ENCODE measurements at regions not wholly inside any gene's neighbourhood (a gene's known extent, or its start where the extent isn't known, plus 50 kb on each side); places are given as distances from the start of the nearest gene placed in this dataset.

- DNase-seq, result no peak
Observed at GRCh38 chr20:7432612-7433011, 507.6 kb downstream of the HAO1 start.

DNA sequence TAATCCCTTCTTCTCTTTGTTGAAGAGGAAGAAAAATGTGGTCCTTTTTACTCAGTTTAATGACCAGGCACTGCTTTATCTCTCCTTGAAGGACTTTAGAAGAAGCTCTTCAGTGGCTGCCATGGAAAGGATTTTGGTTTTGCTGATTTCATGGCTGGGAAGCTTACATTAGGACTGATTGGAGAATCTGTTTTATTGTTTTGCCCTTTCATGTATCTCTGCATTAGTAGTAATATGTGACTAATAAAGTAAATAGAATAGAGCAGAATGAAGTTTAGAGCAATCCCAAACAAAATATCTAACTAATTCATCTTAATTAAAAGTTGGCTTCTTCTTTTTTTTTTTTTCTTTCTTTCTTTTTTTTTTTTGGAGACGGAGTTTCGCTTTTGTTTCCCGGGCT is 502.9 kb downstream of the HAO1 start:
- no peak for DNase-seq

DNA sequence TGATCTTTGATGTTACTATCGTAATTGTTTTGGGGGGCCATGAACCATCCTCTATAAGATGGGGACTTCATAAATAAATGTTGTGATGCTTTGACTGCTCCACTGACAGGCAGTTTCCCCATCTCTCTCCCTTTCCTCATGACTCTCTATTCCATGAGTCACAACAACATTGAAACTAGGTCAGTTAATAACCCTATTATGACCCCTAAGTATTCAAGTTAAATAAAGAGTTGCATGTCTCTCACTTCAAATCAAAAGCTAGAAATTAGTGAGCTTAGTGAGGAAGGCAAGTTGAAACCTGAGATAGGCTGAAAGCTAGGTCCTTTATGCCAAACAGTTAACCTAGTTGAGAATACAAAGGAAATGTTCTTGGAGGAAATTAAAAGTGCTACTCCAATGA is 491.0 kb downstream of the HAO1 start:
- no peak for DNase-seq

- no peak for DNase-seq
Observed at GRCh38 chr20:7452890-7453289, 487.4 kb downstream of the HAO1 start.

DNA sequence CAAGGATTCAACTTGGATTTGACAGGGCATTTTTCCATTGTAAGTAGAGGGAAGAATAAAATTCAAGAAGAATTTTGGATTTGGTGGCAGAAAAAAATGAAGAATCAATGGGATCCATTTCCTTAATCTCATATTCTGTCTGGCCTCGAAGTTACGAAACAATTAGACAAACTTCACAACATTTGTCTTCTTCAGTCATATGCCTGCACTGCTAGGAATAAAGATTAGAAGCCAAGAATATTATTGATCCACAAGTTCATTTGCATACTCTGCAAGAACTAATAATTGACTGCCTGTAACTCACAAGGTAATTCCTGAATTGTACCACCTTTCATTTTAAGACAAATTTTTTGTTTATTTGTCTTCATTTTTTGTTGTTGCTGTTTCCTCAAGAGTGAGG is 486.2 kb downstream of the HAO1 start:
- no peak for DNase-seq

DNA sequence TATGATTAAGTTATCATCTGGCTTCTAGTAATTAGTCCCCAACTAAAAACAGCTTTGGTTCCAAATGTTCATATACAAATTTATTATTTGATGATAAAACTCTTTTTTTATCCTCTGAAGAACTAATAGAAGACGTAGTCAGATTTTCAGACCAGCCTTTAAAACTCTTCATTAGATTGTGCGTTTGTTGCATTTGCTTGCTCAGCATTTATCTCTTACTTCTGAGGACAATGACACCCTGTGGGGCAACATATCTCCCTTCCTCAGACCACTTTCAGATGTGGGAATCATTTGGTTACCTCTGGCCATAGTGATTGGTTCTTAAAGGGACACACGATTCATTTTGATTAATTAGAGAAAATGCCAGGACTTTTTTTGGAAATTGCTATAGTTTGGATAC is 481.8 kb downstream of the HAO1 start:
- no peak for DNase-seq

- no peak for DNase-seq
Observed at GRCh38 chr20:7459083-7459482, 481.2 kb downstream of the HAO1 start.

DNA sequence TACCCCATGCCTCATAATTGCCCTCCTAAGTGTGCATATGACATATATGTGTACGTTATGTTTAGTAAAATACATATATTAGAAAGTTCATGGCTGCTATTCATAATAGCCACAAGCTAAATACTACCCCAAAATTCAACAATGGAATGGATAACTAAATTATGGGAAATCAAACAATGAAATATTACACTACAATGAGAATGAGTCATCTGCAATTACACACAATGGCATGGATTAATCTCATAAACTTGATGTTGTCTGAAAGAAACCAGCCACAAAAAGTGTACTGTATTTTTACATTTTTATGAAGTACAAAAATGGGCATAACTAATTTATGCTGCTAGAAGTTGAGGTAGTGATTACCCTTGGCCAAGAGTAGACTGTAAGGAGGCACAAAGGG is 477.0 kb downstream of the HAO1 start:
- no peak for DNase-seq

DNA sequence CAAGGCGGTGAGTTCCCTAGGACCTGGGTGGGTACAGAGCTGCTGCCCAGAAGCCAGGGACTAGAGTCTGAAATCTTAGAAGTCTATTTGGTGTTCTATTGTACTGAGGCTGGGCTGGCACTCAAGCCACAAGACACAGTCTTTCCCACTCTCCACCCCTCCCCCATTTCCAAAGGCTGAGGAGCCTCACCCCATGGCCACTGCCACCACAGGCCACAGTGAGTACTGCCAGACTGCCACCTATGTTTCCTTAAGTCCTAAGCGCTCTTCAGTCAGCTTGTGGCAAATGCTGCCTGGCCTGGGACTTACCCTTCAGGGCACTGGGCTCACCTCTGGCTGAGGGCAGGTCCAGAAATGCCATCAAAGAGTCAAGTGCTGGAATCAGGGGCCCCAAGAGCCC is 469.3 kb downstream of the HAO1 start:
- DNase-seq, result no peak

- DNase-seq, result no peak
Observed at GRCh38 chr20:7490288-7490687, 450.0 kb downstream of the HAO1 start.

DNA sequence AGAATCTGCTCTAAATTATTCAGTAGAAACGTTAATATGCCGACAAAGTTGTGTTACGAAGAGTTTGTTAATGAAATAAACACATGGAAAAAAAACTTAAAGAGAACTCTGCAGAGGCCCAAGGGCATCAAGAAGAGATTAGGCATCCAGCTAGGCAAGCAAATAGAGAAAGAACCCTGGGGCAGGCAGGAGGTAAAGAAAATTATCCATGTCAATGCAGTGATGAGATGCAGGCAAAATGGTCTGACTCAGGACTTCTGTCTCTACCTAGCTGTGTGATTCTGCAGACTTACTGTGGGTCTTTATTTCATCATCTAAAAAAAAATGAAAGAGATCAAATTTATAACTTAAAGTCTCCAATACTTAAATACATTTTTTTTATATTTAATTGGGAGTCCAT is 448.0 kb downstream of the HAO1 start:
- DNase-seq, result no peak

DNA sequence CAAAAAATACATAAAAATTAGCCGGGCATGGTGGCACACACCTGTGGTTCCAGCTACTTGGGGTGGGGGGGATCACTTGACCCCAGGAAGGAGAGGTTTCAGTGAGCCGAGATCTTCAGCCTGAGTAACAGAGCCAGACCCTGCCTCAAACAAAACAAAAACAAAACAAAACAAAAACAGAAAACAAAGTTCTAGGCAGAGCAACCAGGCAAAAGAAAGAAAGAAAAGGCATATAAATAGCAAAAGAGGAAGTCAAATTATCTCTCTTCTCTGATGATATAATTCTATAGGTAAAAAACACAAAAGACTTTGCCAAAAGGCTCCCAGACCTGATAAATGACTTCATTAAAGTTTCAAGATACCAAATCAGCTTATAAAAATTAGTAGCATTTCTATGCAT is 446.9 kb downstream of the HAO1 start:
- no peak for DNase-seq

DNA sequence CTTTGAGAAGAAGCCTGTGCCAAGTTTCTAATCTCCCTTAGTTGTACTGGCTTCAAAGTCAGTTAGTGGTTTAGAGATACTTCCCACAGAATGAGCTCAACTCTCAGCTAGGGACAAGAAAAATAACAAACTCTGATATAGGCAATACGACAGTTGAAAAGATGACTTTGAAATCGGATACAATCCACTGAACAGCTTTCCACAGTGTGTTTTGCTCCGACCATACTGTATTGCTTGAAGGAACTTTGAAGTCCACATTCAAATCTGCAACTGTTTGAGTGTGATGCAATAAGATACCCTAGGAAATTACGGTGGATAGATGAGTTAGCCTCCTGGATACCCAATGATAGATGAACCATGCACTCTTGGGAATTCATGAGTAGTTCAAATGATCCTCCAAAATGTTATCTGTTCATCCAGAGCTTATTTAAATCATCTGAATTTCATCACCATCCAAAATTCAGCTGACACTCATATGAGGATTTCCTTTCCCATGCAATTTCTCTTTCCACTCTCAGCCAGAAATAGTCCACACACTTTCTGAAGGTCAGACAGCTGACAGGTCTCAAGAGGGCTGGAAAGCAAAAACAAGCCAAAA is 443.8 kb downstream of the HAO1 start:
- DNase-seq, result no peak

GRCh38 chr20:7497985-7498384 is 442.3 kb downstream of the HAO1 start:
- DNase-seq, result no peak

GRCh38 chr20:7499201-7499600 is 441.1 kb downstream of the HAO1 start:
- DNase-seq, result no peak

- DNase-seq, result no peak
Observed at GRCh38 chr20:7500231-7500663, 440.0 kb downstream of the HAO1 start.

DNA sequence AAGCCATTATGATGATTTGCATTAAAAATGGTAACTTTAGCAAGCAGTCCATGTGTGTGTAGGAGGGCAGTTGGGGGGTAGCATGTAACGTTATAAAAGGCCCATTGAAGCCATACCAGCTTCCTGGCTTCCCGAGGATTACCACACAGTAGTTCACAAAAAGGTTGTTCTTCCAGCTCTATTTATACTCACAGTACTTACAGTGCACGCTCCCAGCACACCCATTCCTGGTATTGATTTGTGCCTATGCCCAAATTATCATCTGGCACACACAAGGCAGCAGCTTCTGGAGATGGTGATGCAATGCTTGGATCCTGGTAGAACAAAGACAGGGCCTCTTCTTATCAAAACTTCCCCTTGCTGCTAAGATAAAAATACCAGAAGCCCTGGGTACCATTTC is 436.8 kb downstream of the HAO1 start:
- no peak for DNase-seq

GRCh38 chr20:7505152-7505834 is 435.0 kb downstream of the HAO1 start:
- no peak for DNase-seq

DNA sequence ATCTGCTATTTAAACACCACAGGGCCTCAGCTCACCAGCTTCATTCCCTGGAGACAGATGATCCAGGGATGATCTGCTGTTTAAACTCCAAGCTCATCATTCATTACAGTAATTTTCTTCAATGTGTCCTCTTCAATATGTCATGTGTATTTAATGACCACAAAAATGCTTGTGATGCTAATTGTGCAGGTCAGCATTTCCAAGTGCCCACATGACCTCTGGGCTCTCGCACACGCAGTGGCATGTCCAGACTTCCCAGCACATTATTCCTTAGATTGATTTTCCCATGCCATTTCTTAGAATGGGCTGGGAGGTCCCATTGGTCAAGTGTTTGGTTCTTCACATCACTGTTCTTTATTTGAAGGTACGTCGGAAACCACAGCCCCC is 434.4 kb downstream of the HAO1 start:
- DNase-seq, result no peak

DNA sequence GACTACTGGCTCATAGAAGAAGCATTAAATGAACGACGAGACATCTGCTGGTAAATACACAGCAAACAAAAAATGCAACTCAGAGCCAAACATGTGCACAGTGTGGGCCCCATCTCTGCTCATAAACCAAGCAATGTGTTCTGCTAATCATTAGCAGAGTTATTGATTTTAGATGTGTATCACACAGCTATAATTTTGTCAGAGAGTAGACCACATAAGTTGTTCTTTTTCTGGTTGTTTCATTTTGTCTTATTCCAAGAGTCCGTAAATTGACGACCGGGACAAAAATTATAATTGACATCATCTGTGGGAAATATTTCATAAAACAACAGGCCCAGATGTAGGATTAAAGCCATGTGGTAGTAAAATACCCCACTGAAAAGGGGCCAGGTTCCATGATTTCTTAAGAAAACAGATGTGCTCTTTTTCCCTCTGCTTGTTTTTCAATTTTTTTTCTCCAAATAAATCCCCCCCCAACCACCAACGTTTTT is 423.6 kb downstream of the HAO1 start:
- DNase-seq, result no peak

GRCh38 chr20:7520361-7520760 is 419.9 kb downstream of the HAO1 start:
- no peak for DNase-seq

GRCh38 chr20:7523288-7523687 is 417.0 kb downstream of the HAO1 start:
- DNase-seq, result no peak

DNA sequence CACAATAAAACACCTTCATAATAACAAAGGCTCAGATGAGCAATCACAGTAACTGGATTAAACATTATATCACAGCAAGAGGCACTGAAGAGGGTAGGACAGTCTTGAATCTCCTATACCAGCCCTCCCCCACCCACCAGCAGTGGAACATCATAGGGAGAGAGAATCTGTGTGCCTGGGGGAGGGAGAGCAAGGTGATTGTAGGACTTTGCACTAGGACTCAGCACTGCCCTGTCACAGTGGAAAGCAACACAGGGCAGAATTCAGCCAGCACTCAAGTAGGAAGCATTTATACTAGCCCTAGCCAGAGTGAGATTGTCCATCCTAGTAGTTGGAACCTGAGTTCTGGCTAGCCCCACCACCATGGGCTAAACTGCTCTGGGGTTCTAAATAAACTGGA is 400.2 kb downstream of the HAO1 start:
- no peak for DNase-seq

- DNase-seq, result no peak
Observed at GRCh38 chr20:7540923-7541322, 399.3 kb downstream of the HAO1 start.

- no peak for DNase-seq
Observed at GRCh38 chr20:7571101-7571500, 369.2 kb downstream of the HAO1 start.
